ENCODE measurements at regions not wholly inside any gene's neighbourhood (a gene's known extent, or its start where the extent isn't known, plus 50 kb on each side); places are given as distances from the start of the nearest gene placed in this dataset.

- TF ChIP-seq CTCF (IDR thresholded peaks at IDR 0.05) (no peak), POLR2AphosphoS5 (IDR thresholded peaks at IDR 0.05; ENCODE audit: insufficient read depth in 1 of 2, low read depth in 1 of 2) (no peak), POLR2A (IDR thresholded peaks at IDR 0.05) (no peak)
These were observed 211.7 kb downstream of the ABHD5 start for GRCh38 chr3:43902415-43902814.

Measured in vagina (tissue), 2 donors.